ENCODE measurements at regions not wholly inside any gene's neighbourhood (a gene's known extent, or its start where the extent isn't known, plus 50 kb on each side); places are given as distances from the start of the nearest gene placed in this dataset.

DNA sequence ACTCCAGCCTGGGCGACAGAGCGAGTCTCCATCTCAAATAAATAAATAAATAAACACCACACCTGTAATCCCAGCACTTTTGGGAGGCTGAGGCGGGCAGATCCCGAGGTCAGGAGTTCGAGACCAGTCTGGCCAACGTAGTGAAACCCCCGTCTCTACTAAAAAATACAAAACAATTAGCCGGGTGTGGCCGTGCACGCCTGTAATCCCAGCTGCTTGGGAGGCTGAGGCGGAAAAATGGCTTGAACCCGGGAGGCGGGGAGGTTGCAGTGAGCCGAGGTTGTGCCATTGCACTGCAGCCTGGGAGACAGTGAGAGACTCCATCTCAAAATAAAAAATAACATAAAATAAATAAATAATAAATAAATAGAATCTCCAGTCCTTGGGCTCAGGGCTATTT, 185.8 kb downstream of the SHOX start:
- Histone ChIP-seq H3K27me3 (ENCODE audit: control insufficient read depth in 1 of 2, insufficient read depth in 2 of 2, low read length in 2 of 2) (no peaks in the 10 kb centered on the region), H3K4me3 (ENCODE audit: low read depth in 1 of 2, low read length in 2 of 2) (no peak overlapping the region), H3K4me1 (ENCODE audit: control insufficient read depth in 2 of 2, insufficient read depth in 2 of 2, low read length in 1 of 2) (no peaks in the 10 kb centered on the region), H3K27ac (ENCODE audit: low read depth in 2 of 2, low read length in 1 of 2) (no peak overlapping the region), H3K9me3 (ENCODE audit: control insufficient read depth in 2 of 2, insufficient read depth in 1 of 2, low read depth in 1 of 2, low read length in 1 of 2) (peaks cover 0 to 3% of the 10 kb centered on the region in 2 donors), H3K36me3 (ENCODE audit: control insufficient read depth in 2 of 2, insufficient read depth in 2 of 2, low read length in 1 of 2) (no peaks in the 10 kb centered on the region)
- 91 to 93% methylated on average over 14 of the region's 14 CpGs for WGBS, 2 donors

DNA sequence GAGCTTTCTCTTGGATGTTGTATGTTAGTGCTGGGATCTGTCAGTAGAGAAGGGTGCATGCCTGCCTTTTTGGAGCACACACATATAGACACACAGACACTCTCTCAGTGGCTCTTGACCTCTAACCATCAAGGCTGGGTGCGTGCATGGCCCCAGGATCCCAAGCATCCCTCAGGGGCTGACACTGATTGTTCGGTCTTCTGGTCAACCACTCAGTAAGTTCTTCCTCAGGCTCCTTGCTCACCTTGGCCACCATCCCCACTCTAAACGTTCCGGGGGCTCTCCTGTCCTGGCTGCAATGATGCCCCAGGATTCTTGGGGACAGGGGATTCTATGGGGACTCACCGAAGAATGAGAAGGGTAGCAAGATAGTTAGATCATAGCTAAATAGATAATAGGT, 179.6 kb downstream of the SHOX start:
- no peak overlapping the region for H3K4me3 ChIP-seq (ENCODE audit: low read depth in 1 of 2, low read length in 2 of 2)
- 83 to 88% methylated on average over 5 of the region's 5 CpGs for WGBS, 2 donors

DNA sequence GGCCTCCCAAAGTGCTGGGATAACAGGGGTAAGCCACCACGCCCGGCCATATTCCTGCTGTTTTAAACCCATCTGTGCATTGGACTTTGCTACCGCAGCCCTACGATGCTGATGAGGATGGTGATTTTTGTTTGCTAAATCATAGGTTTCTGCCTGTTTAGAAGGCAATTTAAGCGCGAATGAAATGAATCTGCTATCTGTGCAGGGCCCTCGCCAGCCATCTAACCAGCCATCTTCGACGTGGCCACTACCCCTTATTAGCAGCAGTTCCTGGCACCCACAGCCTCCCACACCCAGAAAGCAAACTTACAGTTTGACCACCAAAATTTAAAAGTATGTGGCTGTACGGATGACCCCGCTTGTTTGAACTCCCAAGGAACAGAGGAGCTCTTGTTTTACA, 178.5 kb downstream of the SHOX start:
- peaks cover 0 to 4% of the 10 kb centered on the region in 2 donors for H3K9me3 ChIP-seq (ENCODE audit: control insufficient read depth in 2 of 2, insufficient read depth in 1 of 2, low read depth in 1 of 2, low read length in 1 of 2)
- no peak overlapping the region for H3K4me3 ChIP-seq (ENCODE audit: low read depth in 1 of 2, low read length in 2 of 2)
- 91 to 93% methylated on average over 11 of the region's 11 CpGs for WGBS, 2 donors
- no peaks in the 10 kb centered on the region for H3K36me3 ChIP-seq (ENCODE audit: control insufficient read depth in 2 of 2, insufficient read depth in 2 of 2, low read length in 1 of 2)
- H3K27me3 ChIP-seq (ENCODE audit: control insufficient read depth in 1 of 2, insufficient read depth in 2 of 2, low read length in 2 of 2): no peaks in the 10 kb centered on the region
- no peak overlapping the region for H3K27ac ChIP-seq (ENCODE audit: low read depth in 2 of 2, low read length in 1 of 2)
- H3K4me1 ChIP-seq (ENCODE audit: control insufficient read depth in 2 of 2, insufficient read depth in 2 of 2, low read length in 1 of 2): no peaks in the 10 kb centered on the region

More for the DNA sequence above, 179.6 kb downstream of the SHOX start:
- Histone ChIP-seq H3K9me3 (ENCODE audit: control insufficient read depth in 2 of 2, insufficient read depth in 1 of 2, low read depth in 1 of 2, low read length in 1 of 2) (peaks cover 0 to 4% of the 10 kb centered on the region in 2 donors), H3K4me1 (ENCODE audit: control insufficient read depth in 2 of 2, insufficient read depth in 2 of 2, low read length in 1 of 2) (no peaks in the 10 kb centered on the region), H3K27me3 (ENCODE audit: control insufficient read depth in 1 of 2, insufficient read depth in 2 of 2, low read length in 2 of 2) (no peaks in the 10 kb centered on the region), H3K36me3 (ENCODE audit: control insufficient read depth in 2 of 2, insufficient read depth in 2 of 2, low read length in 1 of 2) (no peaks in the 10 kb centered on the region), H3K27ac (ENCODE audit: low read depth in 2 of 2, low read length in 1 of 2) (no peak overlapping the region)

DNA sequence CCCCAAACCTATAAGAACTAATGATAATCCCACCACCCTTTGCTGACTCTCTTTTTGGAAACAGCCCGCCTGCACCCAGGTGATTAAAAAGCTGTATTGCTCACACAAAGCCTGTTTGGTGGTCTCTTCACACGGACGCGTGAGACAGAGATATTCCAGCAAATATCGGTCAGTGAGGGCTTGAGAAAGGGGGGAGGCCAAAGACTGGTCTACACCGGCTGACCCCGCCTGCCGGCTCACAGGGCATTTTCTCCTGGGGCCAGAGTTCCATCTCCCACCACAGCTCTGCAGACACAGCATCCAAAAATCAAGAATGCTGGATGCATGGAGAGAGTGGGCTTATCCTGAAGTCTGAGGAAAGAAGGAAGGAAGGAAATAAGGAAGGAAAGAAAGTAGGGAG, 176.0 kb downstream of the SHOX start:
- Histone ChIP-seq H3K4me1 (ENCODE audit: control insufficient read depth in 2 of 2, insufficient read depth in 2 of 2, low read length in 1 of 2) (no peaks in the 10 kb centered on the region), H3K36me3 (ENCODE audit: control insufficient read depth in 2 of 2, insufficient read depth in 2 of 2, low read length in 1 of 2) (no peaks in the 10 kb centered on the region), H3K9me3 (ENCODE audit: control insufficient read depth in 2 of 2, insufficient read depth in 1 of 2, low read depth in 1 of 2, low read length in 1 of 2) (peaks cover 0 to 10% of the 10 kb centered on the region in 2 donors), H3K27me3 (ENCODE audit: control insufficient read depth in 1 of 2, insufficient read depth in 2 of 2, low read length in 2 of 2) (no peaks in the 10 kb centered on the region), H3K4me3 (ENCODE audit: low read depth in 1 of 2, low read length in 2 of 2) (no peak overlapping the region), H3K27ac (ENCODE audit: low read depth in 2 of 2, low read length in 1 of 2) (no peak overlapping the region)
- 92 to 94% methylated on average over 8 of the region's 8 CpGs for WGBS, 2 donors

DNA sequence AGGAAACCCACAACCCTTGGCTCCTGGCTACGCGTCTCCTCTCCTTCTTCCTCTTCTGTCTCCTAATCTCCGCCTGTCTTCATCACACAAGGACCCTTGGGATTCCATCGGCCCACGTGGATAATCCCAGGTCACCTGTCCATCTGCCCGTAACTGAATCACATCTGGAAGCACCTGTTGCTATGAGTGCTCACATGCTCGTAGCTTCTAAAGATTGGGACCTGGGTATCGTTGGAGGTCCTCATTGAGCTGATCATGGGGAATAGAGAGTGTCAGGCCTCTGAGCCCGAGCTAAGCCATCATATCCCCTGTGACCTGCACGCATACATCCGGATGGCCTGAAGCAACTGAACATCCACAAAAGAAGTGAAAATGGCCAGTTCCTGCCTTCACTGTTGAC, 175.4 kb downstream of the SHOX start:
- no peaks in the 10 kb centered on the region for H3K4me1 ChIP-seq (ENCODE audit: control insufficient read depth in 2 of 2, insufficient read depth in 2 of 2, low read length in 1 of 2)
- H3K4me3 ChIP-seq (ENCODE audit: low read depth in 1 of 2, low read length in 2 of 2): no peak overlapping the region
- no peaks in the 10 kb centered on the region for H3K36me3 ChIP-seq (ENCODE audit: control insufficient read depth in 2 of 2, insufficient read depth in 2 of 2, low read length in 1 of 2)
- WGBS, 2 donors: 80 to 85% methylated on average over 11 of the region's 11 CpGs
- H3K27ac ChIP-seq (ENCODE audit: low read depth in 2 of 2, low read length in 1 of 2): no peak overlapping the region
- peaks cover 0 to 12% of the 10 kb centered on the region in 2 donors for H3K9me3 ChIP-seq (ENCODE audit: control insufficient read depth in 2 of 2, insufficient read depth in 1 of 2, low read depth in 1 of 2, low read length in 1 of 2)
- no peaks in the 10 kb centered on the region for H3K27me3 ChIP-seq (ENCODE audit: control insufficient read depth in 1 of 2, insufficient read depth in 2 of 2, low read length in 2 of 2)

GRCh38 chrX:805103-805670, 174.6 kb downstream of the SHOX start:
- Histone ChIP-seq H3K4me3 (ENCODE audit: low read depth in 1 of 2, low read length in 2 of 2) (no peak overlapping the region), H3K9me3 (ENCODE audit: control insufficient read depth in 2 of 2, insufficient read depth in 1 of 2, low read depth in 1 of 2, low read length in 1 of 2) (peaks cover 0 to 12% of the 10 kb centered on the region in 2 donors), H3K27me3 (ENCODE audit: control insufficient read depth in 1 of 2, insufficient read depth in 2 of 2, low read length in 2 of 2) (no peaks in the 10 kb centered on the region), H3K4me1 (ENCODE audit: control insufficient read depth in 2 of 2, insufficient read depth in 2 of 2, low read length in 1 of 2) (no peaks in the 10 kb centered on the region), H3K36me3 (ENCODE audit: control insufficient read depth in 2 of 2, insufficient read depth in 2 of 2, low read length in 1 of 2) (no peaks in the 10 kb centered on the region), H3K27ac (ENCODE audit: low read depth in 2 of 2, low read length in 1 of 2) (no peak overlapping the region)
- 37 to 41% methylated on average over 16 of the region's 16 CpGs for WGBS, 2 donors

DNA sequence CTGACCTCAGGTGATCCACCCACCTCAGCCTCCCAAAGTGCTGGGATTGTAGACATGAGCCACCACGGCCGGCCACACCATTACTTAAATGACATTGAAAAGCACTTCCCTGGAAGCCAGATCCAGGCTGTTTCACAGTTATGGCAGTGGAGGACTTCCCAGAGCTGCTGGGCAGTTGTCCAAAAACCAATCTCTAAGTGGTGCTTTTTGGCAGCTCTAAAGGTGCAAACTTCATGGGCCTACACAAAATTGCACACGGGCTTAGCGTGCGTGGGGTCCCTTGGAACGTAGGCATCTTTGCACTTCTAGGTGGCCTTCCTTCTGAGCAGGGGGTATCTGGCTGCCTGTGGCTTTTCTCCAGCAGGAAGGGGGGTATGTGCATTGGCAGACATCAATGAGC, 172.3 kb downstream of the SHOX start:
- H3K9me3 ChIP-seq (ENCODE audit: control insufficient read depth in 2 of 2, insufficient read depth in 1 of 2, low read depth in 1 of 2, low read length in 1 of 2): peaks cover 0 to 12% of the 10 kb centered on the region in 2 donors
- no peak overlapping the region for H3K27ac ChIP-seq (ENCODE audit: low read depth in 2 of 2, low read length in 1 of 2)
- H3K36me3 ChIP-seq (ENCODE audit: control insufficient read depth in 2 of 2, insufficient read depth in 2 of 2, low read length in 1 of 2): no peaks in the 10 kb centered on the region
- H3K27me3 ChIP-seq (ENCODE audit: control insufficient read depth in 1 of 2, insufficient read depth in 2 of 2, low read length in 2 of 2): no peaks in the 10 kb centered on the region
- no peaks in the 10 kb centered on the region for H3K4me1 ChIP-seq (ENCODE audit: control insufficient read depth in 2 of 2, insufficient read depth in 2 of 2, low read length in 1 of 2)
- H3K4me3 ChIP-seq (ENCODE audit: low read depth in 1 of 2, low read length in 2 of 2): no peak overlapping the region
- WGBS, 2 donors: 88 to 89% methylated on average over 6 of the region's 6 CpGs

DNA sequence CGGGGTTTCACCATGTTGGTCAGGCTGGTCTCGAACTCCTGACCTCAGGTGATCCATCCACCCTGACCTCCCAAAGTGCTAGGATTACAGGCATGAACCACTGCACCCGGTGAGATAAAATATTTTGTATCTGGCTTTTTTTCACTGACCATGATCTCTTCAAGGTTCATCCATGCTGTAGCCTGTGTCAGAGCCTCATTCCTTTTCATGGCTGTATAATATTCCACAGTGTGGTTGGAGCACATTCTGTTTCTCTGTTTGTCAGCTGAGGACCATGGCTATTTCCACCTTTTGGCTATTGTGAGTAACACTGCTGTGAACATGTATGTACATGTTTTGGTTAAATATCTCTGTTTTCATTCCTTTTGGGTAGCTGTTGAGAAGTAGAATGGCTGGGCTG, 169.2 kb downstream of the SHOX start:
- Histone ChIP-seq H3K27ac (ENCODE audit: low read depth in 2 of 2, low read length in 1 of 2) (no peak overlapping the region), H3K9me3 (ENCODE audit: control insufficient read depth in 2 of 2, insufficient read depth in 1 of 2, low read depth in 1 of 2, low read length in 1 of 2) (peaks cover 0 to 10% of the 10 kb centered on the region in 2 donors), H3K4me3 (ENCODE audit: low read depth in 1 of 2, low read length in 2 of 2) (no peak overlapping the region), H3K4me1 (ENCODE audit: control insufficient read depth in 2 of 2, insufficient read depth in 2 of 2, low read length in 1 of 2) (no peaks in the 10 kb centered on the region), H3K27me3 (ENCODE audit: control insufficient read depth in 1 of 2, insufficient read depth in 2 of 2, low read length in 2 of 2) (no peaks in the 10 kb centered on the region), H3K36me3 (ENCODE audit: control insufficient read depth in 2 of 2, insufficient read depth in 2 of 2, low read length in 1 of 2) (no peaks in the 10 kb centered on the region)
- WGBS, 2 donors: 92 to 93% methylated on average over 3 of the region's 3 CpGs

GRCh38 chrX:794311-794710, 163.7 kb downstream of the SHOX start:
- Histone ChIP-seq H3K4me3 (ENCODE audit: low read depth in 1 of 2, low read length in 2 of 2) (no peak overlapping the region), H3K9me3 (ENCODE audit: control insufficient read depth in 2 of 2, insufficient read depth in 1 of 2, low read depth in 1 of 2, low read length in 1 of 2) (peaks cover 0 to 19% of the 10 kb centered on the region in 2 donors), H3K27me3 (ENCODE audit: control insufficient read depth in 1 of 2, insufficient read depth in 2 of 2, low read length in 2 of 2) (no peaks in the 10 kb centered on the region), H3K4me1 (ENCODE audit: control insufficient read depth in 2 of 2, insufficient read depth in 2 of 2, low read length in 1 of 2) (no peaks in the 10 kb centered on the region), H3K27ac (ENCODE audit: low read depth in 2 of 2, low read length in 1 of 2) (no peak overlapping the region), H3K36me3 (ENCODE audit: control insufficient read depth in 2 of 2, insufficient read depth in 2 of 2, low read length in 1 of 2) (no peaks in the 10 kb centered on the region)
- WGBS, 2 donors: 84 to 85% methylated on average over 11 of the region's 11 CpGs

DNA sequence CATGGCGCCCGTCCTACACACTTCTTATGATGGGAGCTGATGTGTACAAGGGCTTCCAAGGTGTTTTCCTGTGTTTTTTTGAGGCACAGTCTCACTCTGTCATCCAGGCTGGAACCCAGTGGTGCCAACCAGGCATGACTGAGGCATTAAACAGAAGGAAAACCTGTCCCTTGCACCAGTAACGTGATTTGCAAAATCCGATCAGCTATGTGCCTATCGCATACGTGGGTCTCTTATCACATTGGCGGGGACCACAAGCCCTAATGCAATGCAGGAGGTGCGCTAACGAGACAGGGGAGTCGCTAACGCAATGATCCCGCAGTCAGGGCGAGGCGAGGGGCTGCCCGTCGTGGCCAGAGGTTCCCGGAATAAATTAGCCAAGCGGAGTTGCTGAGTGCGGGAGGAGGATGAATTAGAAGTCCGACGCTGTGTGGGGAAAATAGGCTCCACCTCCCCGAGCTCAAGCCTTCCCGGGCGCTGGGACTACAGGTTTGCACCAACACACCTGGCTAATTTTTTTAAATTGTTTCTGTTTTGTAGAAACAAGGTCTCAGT, 162.7 kb downstream of the SHOX start:
- Histone ChIP-seq H3K9me3 (ENCODE audit: control insufficient read depth in 2 of 2, insufficient read depth in 1 of 2, low read depth in 1 of 2, low read length in 1 of 2) (peaks cover 0 to 19% of the 10 kb centered on the region in 2 donors), H3K36me3 (ENCODE audit: control insufficient read depth in 2 of 2, insufficient read depth in 2 of 2, low read length in 1 of 2) (no peaks in the 10 kb centered on the region), H3K4me1 (ENCODE audit: control insufficient read depth in 2 of 2, insufficient read depth in 2 of 2, low read length in 1 of 2) (no peaks in the 10 kb centered on the region), H3K27ac (ENCODE audit: low read depth in 2 of 2, low read length in 1 of 2) (no peak overlapping the region), H3K4me3 (ENCODE audit: low read depth in 1 of 2, low read length in 2 of 2) (no peak overlapping the region), H3K27me3 (ENCODE audit: control insufficient read depth in 1 of 2, insufficient read depth in 2 of 2, low read length in 2 of 2) (no peaks in the 10 kb centered on the region)
- 71% methylated on average over 24 of the region's 24 CpGs for WGBS, 2 donors
